GM20000 (cell line): ENCODE measurements at regions not wholly inside any gene's neighbourhood (a gene's known extent, or its start where the extent isn't known, plus 50 kb on each side); places are given as distances from the start of the nearest gene placed in this dataset.
"Not testable (repeated sequence)": the region's sequence is repeated elsewhere in the genome, so short reads cannot be mapped to it uniquely, and the experiment has no call there.

Experiments
- DNase-seq: peaks from one replicate; pipeline ENCODE4 v3.0.0; 2012; ENCODE audit warnings: low spot score
- CTCF ChIP-seq: IDR thresholded peaks from 2 replicates; pipeline ENCODE4 v1.5.1; 2012; ENCODE audit warnings: mild to moderate bottlenecking, control low read depth; ENCODE audit errors: extremely low read depth, missing control alignments

- no peak for TF ChIP-seq CTCF
- no peak for DNase-seq
Measured at GRCh38 chr13:44718467-44718866, 142.3 kb upstream of the TSC22D1 start.

- DNase-seq, result no peak
- TF ChIP-seq CTCF, result no peak
Measured at GRCh38 chr13:44715287-44716230, 139.4 kb upstream of the TSC22D1 start.

- no peak for DNase-seq
Measured at GRCh38 chr13:44713788-44714469, 137.8 kb upstream of the TSC22D1 start.

GRCh38 chr13:44711706-44712105 is 135.6 kb upstream of the TSC22D1 start:
- TF ChIP-seq CTCF, result no peak
- no peak for DNase-seq

More at GRCh38 chr13:44713788-44714469, 137.8 kb upstream of the TSC22D1 start:
- TF ChIP-seq CTCF, result no peak

- no peak for TF ChIP-seq CTCF
- DNase-seq, result peak; percentile 47
Measured at GRCh38 chr13:44710576-44710975, 134.4 kb upstream of the TSC22D1 start.

GRCh38 chr13:44704811-44705210 is 128.7 kb upstream of the TSC22D1 start:
- not testable (repeated sequence) for DNase-seq

- no peak for DNase-seq
- TF ChIP-seq CTCF, result no peak
Measured at GRCh38 chr13:44703371-44703770, 127.2 kb upstream of the TSC22D1 start.

- no peak for TF ChIP-seq CTCF
- no peak for DNase-seq
Measured at GRCh38 chr13:44698066-44698465, 121.9 kb upstream of the TSC22D1 start.
